Neural cell (in vitro differentiated cells): ENCODE measurements at regions not wholly inside any gene's neighbourhood (a gene's known extent, or its start where the extent isn't known, plus 50 kb on each side); places are given as distances from the start of the nearest gene placed in this dataset.

Source experiments
- H2AFZ ChIP-seq: fragments of 200-600, 300-800 bp; sonication (generic), shearing (Covaris generic); 2 replicates; pipeline ENCODE4 v1.6.0; 2014; ENCODE audit warnings: low read depth, mild to moderate bottlenecking, antibody characterized with exemption, low read length, moderate library complexity
- H3F3A ChIP-seq: fragments of 200-600 bp; shearing (Covaris generic); 2 replicates; pipeline ENCODE4 v1.6.1; 2016; ENCODE audit warnings: mild to moderate bottlenecking, moderate library complexity, mixed read lengths, antibody characterized with exemption, low read length; ENCODE audit not compliant: insufficient read depth, poor library complexity, severe bottlenecking
- H3K27ac ChIP-seq: fragments of 200-600, 300-800 bp; sonication (generic), shearing (Covaris generic); 2 replicates; pipeline ENCODE4 v1.5.1; 2014; ENCODE audit warnings: mild to moderate bottlenecking, low read length, moderate library complexity
- H3K27me3 ChIP-seq: fragments of 300-800, 200-600 bp; sonication (generic), shearing (Covaris generic); 2 replicates; pipeline ENCODE4 v1.6.0; 2014; ENCODE audit warnings: mild to moderate bottlenecking, low read depth, low read length, moderate library complexity; ENCODE audit not compliant: insufficient read depth
- H3K36me3 ChIP-seq: fragments of 300-800, 200-600 bp; sonication (generic), shearing (Covaris generic); 2 replicates; pipeline ENCODE4 v1.5.1; 2014; ENCODE audit warnings: mild to moderate bottlenecking, antibody characterized with exemption, low read length, moderate library complexity; ENCODE audit not compliant: insufficient read depth
- H3K4me2 ChIP-seq: fragments of 300-800, 200-600 bp; sonication (generic), shearing (Covaris generic); 2 replicates; pipeline ENCODE4 v1.6.0; 2014; ENCODE audit warnings: mild to moderate bottlenecking, low read length
- H3K4me3 ChIP-seq: fragments of 300-800, 200-600 bp; sonication (generic), shearing (Covaris generic); 2 replicates; pipeline ENCODE4 v1.5.1; 2014; ENCODE audit warnings: mild to moderate bottlenecking, low read length, moderate library complexity
- H3K79me2 ChIP-seq: fragments of 200-600 bp; shearing (Covaris generic); replicated peaks from 2 replicates; pipeline ENCODE4 v1.6.0; 2014; ENCODE audit warnings: mild to moderate bottlenecking, low read length, moderate library complexity; ENCODE audit not compliant: insufficient read depth
- H3K9ac ChIP-seq: fragments of 300-800, 200-600 bp; sonication (generic), shearing (Covaris generic); 2 replicates; pipeline ENCODE4 v1.6.1; 2016; ENCODE audit warnings: mild to moderate bottlenecking, low read length, mixed read lengths
- H3K9me2 ChIP-seq: fragments of 200-600 bp; shearing (Covaris generic); 2 replicates; pipeline ENCODE4 v1.6.1; 2016; ENCODE audit warnings: mild to moderate bottlenecking, low read length, mixed read lengths; ENCODE audit not compliant: insufficient read depth
- H3K9me3 ChIP-seq: fragments of 200-600, 300-800 bp; sonication (generic), shearing (Covaris generic); 2 replicates; pipeline ENCODE4 v1.6.1; 2016; ENCODE audit warnings: mild to moderate bottlenecking, mixed run types, low read length, moderate library complexity, mixed read lengths
- H4K20me1 ChIP-seq: fragments of 200-600 bp; shearing (Covaris generic); 2 replicates; pipeline ENCODE4 v1.6.1; 2016; ENCODE audit warnings: mild to moderate bottlenecking, mixed run types; ENCODE audit not compliant: insufficient read depth
- CTCF ChIP-seq: fragments of 450-650 bp; IDR thresholded peaks from 2 replicates; pipeline ENCODE4 v1.5.1; 2014; ENCODE audit warnings: antibody characterized with exemption, mild to moderate bottlenecking, moderate library complexity; ENCODE audit not compliant: poor library complexity, severe bottlenecking
- EP300 ChIP-seq: fragments of 450-650 bp; conservative IDR thresholded peaks from 2 replicates; pipeline ENCODE4 v1.6.1; 2014; ENCODE audit warnings: antibody characterized with exemption, mild to moderate bottlenecking, moderate library complexity; ENCODE audit not compliant: poor library complexity, severe bottlenecking
- EZH2 ChIP-seq: fragments of 200-600, 300-800 bp; shearing (Covaris generic), sonication (generic); IDR thresholded peaks from 2 replicates; pipeline ENCODE4 v1.6.1; 2014; ENCODE audit warnings: antibody characterized with exemption, low read length, borderline replicate concordance, mild to moderate bottlenecking; ENCODE audit not compliant: insufficient read depth, poor library complexity, severe bottlenecking
- MXI1 ChIP-seq: fragments of 450-650 bp; conservative IDR thresholded peaks from 2 replicates; pipeline ENCODE4 v1.6.1; 2014; ENCODE audit warnings: antibody characterized with exemption, mild to moderate bottlenecking; ENCODE audit not compliant: poor library complexity, severe bottlenecking
- POLR2AphosphoS5 ChIP-seq: IDR thresholded peaks from 2 replicates; pipeline ENCODE4 v1.6.1; 2012
- RAD21 ChIP-seq: fragments of 450-650 bp; conservative IDR thresholded peaks from 2 replicates; pipeline ENCODE4 v1.6.1; 2014; ENCODE audit warnings: antibody characterized with exemption, mild to moderate bottlenecking, moderate library complexity
- REST ChIP-seq: IDR thresholded peaks from 2 replicates; pipeline ENCODE4 v1.6.1; 2012; ENCODE audit warnings: borderline replicate concordance
- SMC3 ChIP-seq: fragments of 450-650 bp; conservative IDR thresholded peaks from 2 replicates; pipeline ENCODE4 v1.6.1; 2014; ENCODE audit warnings: antibody characterized with exemption, mild to moderate bottlenecking, moderate library complexity; ENCODE audit not compliant: poor library complexity
- TAF1 ChIP-seq: IDR thresholded peaks from 2 replicates; pipeline ENCODE4 v1.6.1; 2012; ENCODE audit warnings: low read depth

GRCh38 chr10:133035952-133036351, 51.8 kb upstream of the ADGRA1 start:
- no peaks in the 10 kb centered on the region for H3F3A ChIP-seq
- no peak overlapping the region for H2AFZ ChIP-seq
- no peak overlapping the region for H3K27ac ChIP-seq
- H4K20me1 ChIP-seq = no peaks in the 10 kb centered on the region
- no peak overlapping the region for H3K9ac ChIP-seq
- no peaks in the 10 kb centered on the region for H3K27me3 ChIP-seq
- no peak overlapping the region for H3K4me3 ChIP-seq
- no peaks in the 10 kb centered on the region for H3K9me3 ChIP-seq
- no peaks in the 10 kb centered on the region for H3K79me2 ChIP-seq
- no peaks in the 10 kb centered on the region for H3K9me2 ChIP-seq
- TF ChIP-seq EP300 (no peak), RAD21 (no peak), POLR2AphosphoS5 (no peak), MXI1 (no peak), TAF1 (no peak), CTCF (no peak), SMC3 (no peak), EZH2 (no peak), REST (no peak)
- H3K4me2 ChIP-seq = no peak overlapping the region
- H3K36me3 ChIP-seq = no peaks in the 10 kb centered on the region

GRCh38 chr10:133034762-133035161, 53.0 kb upstream of the ADGRA1 start:
- no peak overlapping the region for H3K4me2 ChIP-seq
- no peaks in the 10 kb centered on the region for H3K9me2 ChIP-seq
- H4K20me1 ChIP-seq = no peaks in the 10 kb centered on the region
- H3K4me3 ChIP-seq = no peak overlapping the region
- H3K9ac ChIP-seq = no peak overlapping the region
- no peaks in the 10 kb centered on the region for H3K79me2 ChIP-seq
- H3K9me3 ChIP-seq = no peaks in the 10 kb centered on the region
- no peak overlapping the region for H2AFZ ChIP-seq
- no peaks in the 10 kb centered on the region for H3K36me3 ChIP-seq
- no peaks in the 10 kb centered on the region for H3K27me3 ChIP-seq
- no peaks in the 10 kb centered on the region for H3F3A ChIP-seq
- no peak overlapping the region for H3K27ac ChIP-seq
- no peak for TF ChIP-seq EP300
- no peak for TF ChIP-seq EZH2
- no peak for TF ChIP-seq SMC3
- no peak for TF ChIP-seq POLR2AphosphoS5
- TF ChIP-seq MXI1 = no peak
- no peak for TF ChIP-seq REST
- no peak for TF ChIP-seq RAD21
- no peak for TF ChIP-seq TAF1
- TF ChIP-seq CTCF = no peak
